ENCODE measurements at regions not wholly inside any gene's neighbourhood (a gene's known extent, or its start where the extent isn't known, plus 50 kb on each side); places are given as distances from the start of the nearest gene placed in this dataset.
"Not testable (repeated sequence)": the region's sequence is repeated elsewhere in the genome, so short reads cannot be mapped to it uniquely, and the experiment has no call there.

GRCh38 chr6:170040115-170040500 lies 250.8 kb downstream of the DLL1 start:
- no peak for DNase-seq

GRCh38 chr6:170039156-170040114 lies 251.4 kb downstream of the DLL1 start:
- DNase-seq = no peak

GRCh38 chr6:170038708-170039107 lies 252.2 kb downstream of the DLL1 start:
- no peak for DNase-seq

- no peak for DNase-seq
Observed at GRCh38 chr6:170038251-170038650, 252.6 kb downstream of the DLL1 start.

- DNase-seq = no peak
Observed at GRCh38 chr6:170037541-170038250, 253.2 kb downstream of the DLL1 start.

- no peak for DNase-seq
Observed at GRCh38 chr6:170036916-170037315, 254.0 kb downstream of the DLL1 start.

- DNase-seq = not testable (repeated sequence)
Observed at GRCh38 chr6:170036367-170036766, 254.5 kb downstream of the DLL1 start.

GRCh38 chr6:170035901-170036304 lies 255.0 kb downstream of the DLL1 start:
- DNase-seq = no peak

- no peak for DNase-seq
Observed at GRCh38 chr6:170035044-170035443, 255.8 kb downstream of the DLL1 start.

GRCh38 chr6:170034294-170034693 lies 256.6 kb downstream of the DLL1 start:
- DNase-seq = no peak

GRCh38 chr6:170033666-170034065 lies 257.2 kb downstream of the DLL1 start:
- no peak for DNase-seq

GRCh38 chr6:170032706-170033309 lies 258.1 kb downstream of the DLL1 start:
- no peak for DNase-seq

- no peak for DNase-seq
Observed at GRCh38 chr6:170032197-170032596, 258.7 kb downstream of the DLL1 start.

GRCh38 chr6:170031684-170032121 lies 259.2 kb downstream of the DLL1 start:
- DNase-seq = no peak

- no peak for DNase-seq
Observed at GRCh38 chr6:170030821-170031471, 259.9 kb downstream of the DLL1 start.

- no peak for DNase-seq
Observed at GRCh38 chr6:170030284-170030815, 260.5 kb downstream of the DLL1 start.

GRCh38 chr6:170029416-170030283 lies 261.2 kb downstream of the DLL1 start:
- no peak for DNase-seq

- DNase-seq = no peak
Observed at GRCh38 chr6:170028629-170029345, 262.1 kb downstream of the DLL1 start.

- no peak for DNase-seq
Observed at GRCh38 chr6:170027647-170028043, 263.2 kb downstream of the DLL1 start.

GRCh38 chr6:170026751-170027646 lies 263.9 kb downstream of the DLL1 start:
- DNase-seq = no peak

All from GDM1 (cell line).